Kidney epithelial cell (primary cell): ENCODE measurements at regions not wholly inside any gene's neighbourhood (a gene's known extent, or its start where the extent isn't known, plus 50 kb on each side); places are given as distances from the start of the nearest gene placed in this dataset.

Experiments used
- DNase-seq: peaks from one replicate; pipeline ENCODE4 v3.0.0-alpha.2; 2010; ENCODE audit warnings: low read depth
- H3K27me3 ChIP-seq: 2 replicates; pipeline ENCODE4 v1.6.0; 2011; ENCODE audit warnings: low read length; ENCODE audit not compliant: control insufficient read depth, insufficient read depth
- H3K36me3 ChIP-seq: 2 replicates; pipeline ENCODE4 v1.5.1; 2011; ENCODE audit warnings: low read length; ENCODE audit not compliant: control insufficient read depth, insufficient read depth
- H3K4me3 ChIP-seq: 2 replicates; pipeline ENCODE4 v1.5.1; 2011; ENCODE audit warnings: low read depth, mild to moderate bottlenecking, control low read depth, low read length
- TF ChIP-seq, protein P1 (sequence below): IDR thresholded peaks from 2 replicates; pipeline ENCODE4 v1.5.1; 2011; ENCODE audit warnings: mild to moderate bottlenecking, moderate library complexity, low read length, control low read depth, inconsistent platforms; ENCODE audit not compliant: insufficient read depth, poor library complexity, severe bottlenecking

DNA sequence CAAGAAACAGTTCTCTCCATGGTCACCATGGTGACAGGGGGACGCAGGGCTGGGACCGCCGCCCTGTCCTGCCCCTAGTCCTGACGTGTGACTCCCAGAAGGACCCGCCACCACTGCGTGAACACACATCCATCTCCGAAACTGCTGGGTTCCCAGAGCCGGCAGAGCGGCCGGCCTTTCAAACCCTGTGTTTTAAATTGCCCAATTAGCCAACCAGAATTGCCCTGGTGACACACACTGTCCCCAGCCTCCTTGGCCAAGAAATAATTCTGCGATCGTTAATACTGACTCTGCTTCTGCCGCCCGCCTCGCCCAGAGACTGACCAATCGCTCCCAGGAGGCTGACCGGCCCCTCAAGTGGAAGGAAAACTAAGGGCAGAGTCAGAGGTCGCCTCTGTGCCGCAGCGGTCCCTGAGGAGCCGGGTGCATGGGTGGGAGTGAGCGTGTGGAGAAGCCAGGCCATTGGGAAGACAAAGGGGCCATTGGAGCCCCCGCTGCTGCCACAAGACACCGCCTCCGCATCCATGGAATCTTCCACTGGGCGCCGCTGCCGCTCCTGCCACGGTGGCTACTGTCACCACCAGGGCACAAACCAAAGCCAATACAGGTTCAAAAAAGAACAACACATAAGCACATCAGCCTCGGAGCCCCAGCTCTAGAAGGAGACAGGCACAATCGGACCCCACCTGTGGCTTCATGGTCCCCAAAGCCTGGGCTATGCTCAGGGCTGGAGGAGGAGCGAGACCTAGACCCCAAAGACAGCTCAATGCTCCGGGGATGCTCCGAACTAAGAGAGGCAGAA, 273.2 kb downstream of the NPHP4 start:
- Histone ChIP-seq H3K27me3 (no peaks in the 10 kb centered on the region), H3K4me3 (no peak overlapping the region), H3K36me3 (no peaks in the 10 kb centered on the region)
- DNase-seq, result no peak
- TF ChIP-seq, protein P1, sequence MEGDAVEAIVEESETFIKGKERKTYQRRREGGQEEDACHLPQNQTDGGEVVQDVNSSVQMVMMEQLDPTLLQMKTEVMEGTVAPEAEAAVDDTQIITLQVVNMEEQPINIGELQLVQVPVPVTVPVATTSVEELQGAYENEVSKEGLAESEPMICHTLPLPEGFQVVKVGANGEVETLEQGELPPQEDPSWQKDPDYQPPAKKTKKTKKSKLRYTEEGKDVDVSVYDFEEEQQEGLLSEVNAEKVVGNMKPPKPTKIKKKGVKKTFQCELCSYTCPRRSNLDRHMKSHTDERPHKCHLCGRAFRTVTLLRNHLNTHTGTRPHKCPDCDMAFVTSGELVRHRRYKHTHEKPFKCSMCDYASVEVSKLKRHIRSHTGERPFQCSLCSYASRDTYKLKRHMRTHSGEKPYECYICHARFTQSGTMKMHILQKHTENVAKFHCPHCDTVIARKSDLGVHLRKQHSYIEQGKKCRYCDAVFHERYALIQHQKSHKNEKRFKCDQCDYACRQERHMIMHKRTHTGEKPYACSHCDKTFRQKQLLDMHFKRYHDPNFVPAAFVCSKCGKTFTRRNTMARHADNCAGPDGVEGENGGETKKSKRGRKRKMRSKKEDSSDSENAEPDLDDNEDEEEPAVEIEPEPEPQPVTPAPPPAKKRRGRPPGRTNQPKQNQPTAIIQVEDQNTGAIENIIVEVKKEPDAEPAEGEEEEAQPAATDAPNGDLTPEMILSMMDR, result no peak

DNA sequence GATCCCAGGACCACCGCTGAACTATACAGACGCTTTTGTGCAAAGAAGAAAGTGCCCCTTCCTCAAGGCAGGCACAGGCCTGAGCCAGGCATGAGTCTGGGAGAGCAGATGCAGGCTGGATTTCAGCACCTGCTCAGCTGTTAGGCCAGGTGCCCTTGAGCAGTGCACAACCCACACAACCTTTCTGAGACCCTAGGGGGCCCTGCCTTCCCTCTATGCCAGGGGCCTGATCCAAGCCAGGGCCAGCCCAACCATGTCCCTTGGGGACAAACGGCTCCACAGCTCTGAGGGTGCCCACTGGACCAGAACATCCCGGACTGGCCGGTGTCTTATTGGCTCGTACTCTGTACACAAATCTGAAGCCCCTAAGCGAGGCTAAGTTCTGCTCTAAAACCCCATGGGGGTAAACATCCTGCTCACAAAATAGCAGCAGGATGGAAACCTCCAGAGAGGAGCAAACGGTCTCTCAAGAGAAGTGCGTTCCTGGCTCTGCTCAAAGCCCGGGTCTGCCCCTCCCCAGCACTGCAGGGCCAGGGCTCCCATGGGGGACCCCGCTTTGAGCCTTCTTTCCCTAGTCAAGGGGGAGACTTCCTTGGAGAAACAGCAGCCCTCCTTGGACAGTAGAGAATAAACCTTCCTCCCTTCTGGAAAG, 275.1 kb downstream of the NPHP4 start:
- Histone ChIP-seq H3K4me3 (no peak overlapping the region), H3K27me3 (no peaks in the 10 kb centered on the region), H3K36me3 (no peaks in the 10 kb centered on the region)
- no peak for DNase-seq
- TF ChIP-seq, protein P1, result no peak

- H3K4me3 ChIP-seq, result no peak overlapping the region
- no peaks in the 10 kb centered on the region for H3K36me3 ChIP-seq
- TF ChIP-seq, protein P1, result no peak
These were observed 276.1 kb downstream of the NPHP4 start for GRCh38 chr1:5716126-5716525.

DNA sequence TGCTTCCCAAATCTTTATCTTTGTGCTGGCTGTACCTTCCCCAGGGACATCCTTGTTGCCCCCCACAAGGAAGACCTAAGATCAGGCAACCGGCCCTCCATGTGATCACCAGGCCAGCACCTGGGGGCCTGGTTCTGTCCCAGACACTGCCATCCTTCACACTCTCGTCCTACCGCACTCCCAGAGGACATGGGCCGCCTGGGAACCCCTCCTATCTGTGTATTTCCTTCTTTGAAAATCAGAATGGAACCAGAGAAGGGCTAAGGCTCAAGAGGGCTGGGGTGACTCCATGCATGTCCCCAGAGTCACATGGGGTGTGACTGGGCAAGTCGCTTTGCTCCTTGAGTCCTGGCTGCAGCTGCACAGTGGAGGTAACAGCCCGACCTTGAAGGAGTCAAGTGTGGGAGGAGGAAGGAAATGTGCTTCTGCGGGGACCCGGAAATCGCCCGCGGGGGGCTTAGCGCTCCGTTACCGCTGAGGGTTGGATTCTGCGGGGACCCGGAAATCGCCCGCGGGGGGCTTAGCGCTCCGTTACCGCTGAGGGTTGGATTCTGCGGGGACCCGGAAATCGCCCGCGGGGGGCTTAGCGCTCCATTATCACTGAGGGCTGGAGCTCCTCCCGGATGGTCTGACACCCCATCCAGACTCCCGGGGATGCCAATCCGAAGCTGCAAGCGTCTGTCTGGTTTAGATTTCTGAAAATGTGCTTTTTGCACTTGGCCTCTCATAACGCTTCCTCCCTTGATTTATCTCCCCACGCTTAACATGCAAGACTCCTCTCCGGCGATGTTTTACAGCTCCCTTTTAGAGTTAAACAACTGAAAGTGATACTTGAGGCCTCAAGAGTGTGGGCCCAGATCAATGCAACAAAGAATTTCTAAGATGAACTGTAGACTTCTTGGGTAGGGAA, 278.9 kb downstream of the NPHP4 start:
- Histone ChIP-seq H3K27me3 (no peaks in the 10 kb centered on the region), H3K4me3 (no peak overlapping the region), H3K36me3 (no peaks in the 10 kb centered on the region)
- DNase-seq, result no peak
- TF ChIP-seq, protein P1, result no peak

More at GRCh38 chr1:5716126-5716525, 276.1 kb downstream of the NPHP4 start:
- DNase-seq, result no peak
- no peaks in the 10 kb centered on the region for H3K27me3 ChIP-seq

- DNase-seq, result no peak
- Histone ChIP-seq H3K36me3 (no peaks in the 10 kb centered on the region), H3K27me3 (no peaks in the 10 kb centered on the region), H3K4me3 (no peak overlapping the region)
- TF ChIP-seq, protein P1, result no peak
These were observed 280.1 kb downstream of the NPHP4 start for GRCh38 chr1:5711956-5712645.
